ENCODE measurements at regions not wholly inside any gene's neighbourhood (a gene's known extent, or its start where the extent isn't known, plus 50 kb on each side); places are given as distances from the start of the nearest gene placed in this dataset.

- TF ChIP-seq, protein P1, sequence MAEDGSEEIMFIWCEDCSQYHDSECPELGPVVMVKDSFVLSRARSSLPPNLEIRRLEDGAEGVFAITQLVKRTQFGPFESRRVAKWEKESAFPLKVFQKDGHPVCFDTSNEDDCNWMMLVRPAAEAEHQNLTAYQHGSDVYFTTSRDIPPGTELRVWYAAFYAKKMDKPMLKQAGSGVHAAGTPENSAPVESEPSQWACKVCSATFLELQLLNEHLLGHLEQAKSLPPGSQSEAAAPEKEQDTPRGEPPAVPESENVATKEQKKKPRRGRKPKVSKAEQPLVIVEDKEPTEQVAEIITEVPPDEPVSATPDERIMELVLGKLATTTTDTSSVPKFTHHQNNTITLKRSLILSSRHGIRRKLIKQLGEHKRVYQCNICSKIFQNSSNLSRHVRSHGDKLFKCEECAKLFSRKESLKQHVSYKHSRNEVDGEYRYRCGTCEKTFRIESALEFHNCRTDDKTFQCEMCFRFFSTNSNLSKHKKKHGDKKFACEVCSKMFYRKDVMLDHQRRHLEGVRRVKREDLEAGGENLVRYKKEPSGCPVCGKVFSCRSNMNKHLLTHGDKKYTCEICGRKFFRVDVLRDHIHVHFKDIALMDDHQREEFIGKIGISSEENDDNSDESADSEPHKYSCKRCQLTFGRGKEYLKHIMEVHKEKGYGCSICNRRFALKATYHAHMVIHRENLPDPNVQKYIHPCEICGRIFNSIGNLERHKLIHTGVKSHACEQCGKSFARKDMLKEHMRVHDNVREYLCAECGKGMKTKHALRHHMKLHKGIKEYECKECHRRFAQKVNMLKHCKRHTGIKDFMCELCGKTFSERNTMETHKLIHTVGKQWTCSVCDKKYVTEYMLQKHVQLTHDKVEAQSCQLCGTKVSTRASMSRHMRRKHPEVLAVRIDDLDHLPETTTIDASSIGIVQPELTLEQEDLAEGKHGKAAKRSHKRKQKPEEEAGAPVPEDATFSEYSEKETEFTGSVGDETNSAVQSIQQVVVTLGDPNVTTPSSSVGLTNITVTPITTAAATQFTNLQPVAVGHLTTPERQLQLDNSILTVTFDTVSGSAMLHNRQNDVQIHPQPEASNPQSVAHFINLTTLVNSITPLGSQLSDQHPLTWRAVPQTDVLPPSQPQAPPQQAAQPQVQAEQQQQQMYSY (CRISPR knock-in tag; IDR thresholded peaks at IDR 0.05) = no peak
- TF ChIP-seq POLR2AphosphoS5 (IDR thresholded peaks at IDR 0.05; ENCODE audit: low read length) (no peak), BCL3 (IDR thresholded peaks at IDR 0.05; ENCODE audit: borderline replicate concordance, insufficient read depth, low read depth, low read length, poor library complexity, severe bottlenecking) (no peak), RBBP5 (conservative IDR thresholded peaks at IDR 0.05) (no peak), CREB1 (IDR thresholded peaks at IDR 0.05; ENCODE audit: low read depth) (no peak), ZNF217 (IDR thresholded peaks at IDR 0.05) (no peak), RELA (IDR thresholded peaks at IDR 0.05; ENCODE audit: borderline replicate concordance, partially characterized antibody) (no peak), MEF2B (IDR thresholded peaks at IDR 0.05; ENCODE audit: partially characterized antibody, poor library complexity, severe bottlenecking) (no peak)
- TF ChIP-seq, protein P2, sequence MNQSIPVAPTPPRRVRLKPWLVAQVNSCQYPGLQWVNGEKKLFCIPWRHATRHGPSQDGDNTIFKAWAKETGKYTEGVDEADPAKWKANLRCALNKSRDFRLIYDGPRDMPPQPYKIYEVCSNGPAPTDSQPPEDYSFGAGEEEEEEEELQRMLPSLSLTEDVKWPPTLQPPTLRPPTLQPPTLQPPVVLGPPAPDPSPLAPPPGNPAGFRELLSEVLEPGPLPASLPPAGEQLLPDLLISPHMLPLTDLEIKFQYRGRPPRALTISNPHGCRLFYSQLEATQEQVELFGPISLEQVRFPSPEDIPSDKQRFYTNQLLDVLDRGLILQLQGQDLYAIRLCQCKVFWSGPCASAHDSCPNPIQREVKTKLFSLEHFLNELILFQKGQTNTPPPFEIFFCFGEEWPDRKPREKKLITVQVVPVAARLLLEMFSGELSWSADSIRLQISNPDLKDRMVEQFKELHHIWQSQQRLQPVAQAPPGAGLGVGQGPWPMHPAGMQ (IDR thresholded peaks at IDR 0.05; ENCODE audit: borderline replicate concordance) = no peak
- TF ChIP-seq, protein P3, sequence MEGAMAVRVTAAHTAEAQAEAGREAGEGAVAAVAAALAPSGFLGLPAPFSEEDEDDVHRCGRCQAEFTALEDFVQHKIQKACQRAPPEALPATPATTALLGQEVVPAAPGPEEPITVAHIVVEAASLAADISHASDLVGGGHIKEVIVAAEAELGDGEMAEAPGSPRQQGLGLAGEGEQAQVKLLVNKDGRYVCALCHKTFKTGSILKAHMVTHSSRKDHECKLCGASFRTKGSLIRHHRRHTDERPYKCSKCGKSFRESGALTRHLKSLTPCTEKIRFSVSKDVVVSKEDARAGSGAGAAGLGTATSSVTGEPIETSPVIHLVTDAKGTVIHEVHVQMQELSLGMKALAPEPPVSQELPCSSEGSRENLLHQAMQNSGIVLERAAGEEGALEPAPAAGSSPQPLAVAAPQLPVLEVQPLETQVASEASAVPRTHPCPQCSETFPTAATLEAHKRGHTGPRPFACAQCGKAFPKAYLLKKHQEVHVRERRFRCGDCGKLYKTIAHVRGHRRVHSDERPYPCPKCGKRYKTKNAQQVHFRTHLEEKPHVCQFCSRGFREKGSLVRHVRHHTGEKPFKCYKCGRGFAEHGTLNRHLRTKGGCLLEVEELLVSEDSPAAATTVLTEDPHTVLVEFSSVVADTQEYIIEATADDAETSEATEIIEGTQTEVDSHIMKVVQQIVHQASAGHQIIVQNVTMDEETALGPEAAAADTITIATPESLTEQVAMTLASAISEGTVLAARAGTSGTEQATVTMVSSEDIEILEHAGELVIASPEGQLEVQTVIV (IDR thresholded peaks at IDR 0.05; ENCODE audit: borderline replicate concordance, partially characterized antibody) = no peak
- TF ChIP-seq, protein P4, sequence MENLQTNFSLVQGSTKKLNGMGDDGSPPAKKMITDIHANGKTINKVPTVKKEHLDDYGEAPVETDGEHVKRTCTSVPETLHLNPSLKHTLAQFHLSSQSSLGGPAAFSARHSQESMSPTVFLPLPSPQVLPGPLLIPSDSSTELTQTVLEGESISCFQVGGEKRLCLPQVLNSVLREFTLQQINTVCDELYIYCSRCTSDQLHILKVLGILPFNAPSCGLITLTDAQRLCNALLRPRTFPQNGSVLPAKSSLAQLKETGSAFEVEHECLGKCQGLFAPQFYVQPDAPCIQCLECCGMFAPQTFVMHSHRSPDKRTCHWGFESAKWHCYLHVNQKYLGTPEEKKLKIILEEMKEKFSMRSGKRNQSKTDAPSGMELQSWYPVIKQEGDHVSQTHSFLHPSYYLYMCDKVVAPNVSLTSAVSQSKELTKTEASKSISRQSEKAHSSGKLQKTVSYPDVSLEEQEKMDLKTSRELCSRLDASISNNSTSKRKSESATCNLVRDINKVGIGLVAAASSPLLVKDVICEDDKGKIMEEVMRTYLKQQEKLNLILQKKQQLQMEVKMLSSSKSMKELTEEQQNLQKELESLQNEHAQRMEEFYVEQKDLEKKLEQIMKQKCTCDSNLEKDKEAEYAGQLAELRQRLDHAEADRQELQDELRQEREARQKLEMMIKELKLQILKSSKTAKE (IDR thresholded peaks at IDR 0.05; ENCODE audit: low read depth, poor library complexity, severe bottlenecking) = no peak
Observed at GRCh38 chr20:57896017-57896416, 186.2 kb upstream of the PMEPA1 start (continued).

Measured in GM12878 (cell line).